PFSK-1 (cell line): ENCODE measurements at regions not wholly inside any gene's neighbourhood (a gene's known extent, or its start where the extent isn't known, plus 50 kb on each side); places are given as distances from the start of the nearest gene placed in this dataset.

Experiments used
- FOXP2 ChIP-seq: optimal IDR thresholded peaks from 2 replicates; pipeline ENCODE3; 2011; ENCODE audit warnings: borderline replicate concordance, control low read depth, inconsistent platforms; ENCODE audit not compliant: insufficient read depth; ENCODE audit errors: extremely low read length, extremely low read depth
- POLR2AphosphoS5 ChIP-seq: IDR thresholded peaks from 2 replicates; pipeline ENCODE4 v1.6.1; 2012; ENCODE audit warnings: low read depth, mild to moderate bottlenecking, control low read depth, low read length, moderate library complexity
- REST ChIP-seq, 2 experiments: IDR thresholded peaks; 2 replicates each; pipeline versions ENCODE4 v1.6.1 to v1.8.0; 2011 to 2012; ENCODE audit warnings: low read depth in 2 of 2, low read length in 2 of 2, control low read depth in 1 of 2, inconsistent platforms in 1 of 2, mild to moderate bottlenecking in 1 of 2, moderate library complexity in 1 of 2; ENCODE audit not compliant: insufficient read depth in 1 of 2
- SIN3A ChIP-seq: IDR thresholded peaks from 2 replicates; pipeline ENCODE4 v1.6.1; 2012; ENCODE audit warnings: mild to moderate bottlenecking, low read length, moderate library complexity, borderline replicate concordance; ENCODE audit not compliant: insufficient read depth
- TAF1 ChIP-seq: IDR thresholded peaks from 2 replicates; pipeline ENCODE4 v1.6.1; 2012; ENCODE audit warnings: low read length, control low read depth, borderline replicate concordance; ENCODE audit not compliant: insufficient read depth

- no peak for TF ChIP-seq POLR2AphosphoS5
- TF ChIP-seq REST (IDR thresholded peaks at IDR 0.05; ENCODE audit: insufficient read depth in 1 of 2, low read depth in 2 of 2, low read length in 2 of 2), result no peak
- TF ChIP-seq SIN3A, result no peak
- no peak for TF ChIP-seq FOXP2
- TF ChIP-seq TAF1, result no peak
Measured at GRCh38 chr5:174516741-174517140, 207.6 kb upstream of the MSX2 start.
